CD4-positive, alpha-beta T cell treated with Interleukin-15 for 1 hour (primary cell): ENCODE measurements at regions not wholly inside any gene's neighbourhood (a gene's known extent, or its start where the extent isn't known, plus 50 kb on each side); places are given as distances from the start of the nearest gene placed in this dataset.
"Not testable (repeated sequence)": the region's sequence is repeated elsewhere in the genome, so short reads cannot be mapped to it uniquely, and the experiment has no call there.

Experiments used
- DNase-seq: peaks from one replicate; pipeline ENCODE4 v3.0.0-alpha.2; 2020

- DNase-seq: no peak
Observed at GRCh38 chr1:185681034-185681633, 53.1 kb upstream of the HMCN1 start.

- peak; percentile 21 for DNase-seq
Observed at GRCh38 chr1:185680453-185680852, 53.7 kb upstream of the HMCN1 start.

- no peak for DNase-seq
Observed at GRCh38 chr1:185679220-185679619, 55.0 kb upstream of the HMCN1 start.

GRCh38 chr1:185676969-185677368 is 57.2 kb upstream of the HMCN1 start:
- no peak for DNase-seq

- DNase-seq: no peak
Observed at GRCh38 chr1:185674201-185674600, 60.0 kb upstream of the HMCN1 start.

- no peak for DNase-seq
Observed at GRCh38 chr1:185672719-185673360, 61.4 kb upstream of the HMCN1 start.

- peak; percentile 57 for DNase-seq
Observed at GRCh38 chr1:185670187-185670627, 64.0 kb upstream of the HMCN1 start.

- DNase-seq: no peak
Observed at GRCh38 chr1:185668013-185668412, 66.2 kb upstream of the HMCN1 start.

- no peak for DNase-seq
Observed at GRCh38 chr1:185666582-185666981, 67.6 kb upstream of the HMCN1 start.

- no peak for DNase-seq
Observed at GRCh38 chr1:185663771-185664296, 70.4 kb upstream of the HMCN1 start.

GRCh38 chr1:185663332-185663731 is 70.9 kb upstream of the HMCN1 start:
- DNase-seq: no peak

- no peak for DNase-seq
Observed at GRCh38 chr1:185661971-185662370, 72.2 kb upstream of the HMCN1 start.

- DNase-seq: no peak
Observed at GRCh38 chr1:185656663-185657062, 77.5 kb upstream of the HMCN1 start.

- no peak for DNase-seq
Observed at GRCh38 chr1:185654952-185655314, 79.3 kb upstream of the HMCN1 start.

- DNase-seq: no peak
Observed at GRCh38 chr1:185654199-185654951, 79.8 kb upstream of the HMCN1 start.

- no peak for DNase-seq
Observed at GRCh38 chr1:185653615-185654014, 80.6 kb upstream of the HMCN1 start.

- no peak for DNase-seq
Observed at GRCh38 chr1:185652348-185652747, 81.8 kb upstream of the HMCN1 start.

- DNase-seq: no peak
Observed at GRCh38 chr1:185650602-185651230, 83.5 kb upstream of the HMCN1 start.

- no peak for DNase-seq
Observed at GRCh38 chr1:185648858-185649589, 85.2 kb upstream of the HMCN1 start.

GRCh38 chr1:185647597-185648267 is 86.5 kb upstream of the HMCN1 start:
- DNase-seq: not testable (repeated sequence)

GRCh38 chr1:185646202-185646683 is 87.9 kb upstream of the HMCN1 start:
- no peak for DNase-seq

GRCh38 chr1:185645686-185646085 is 88.5 kb upstream of the HMCN1 start:
- DNase-seq: no peak
